ENCODE measurements at regions not wholly inside any gene's neighbourhood (a gene's known extent, or its start where the extent isn't known, plus 50 kb on each side); places are given as distances from the start of the nearest gene placed in this dataset.

GRCh38 chr13:88866195-88866594 is 1195.0 kb downstream of the SLITRK5 start:
- no peak for DNase-seq (ENCODE audit: extremely low spot score, unreplicated experiment)
- Mint-ChIP-seq H3K27me3 (no peaks in the 10 kb centered on the region), H3K9me3 (no peaks in the 10 kb centered on the region), H3K4me1 (ENCODE audit: unreplicated experiment) (no peaks in the 10 kb centered on the region), H3K4me3 (no peak overlapping the region), H3K36me3 (no peaks in the 10 kb centered on the region), H3K27ac (no peak overlapping the region)
- TF ChIP-seq CTCF (conservative IDR thresholded peaks at IDR 0.05) = no peak

GRCh38 chr13:88883741-88884140 is 1212.6 kb downstream of the SLITRK5 start:
- no peak for DNase-seq (ENCODE audit: extremely low spot score, unreplicated experiment)
- H3K27ac Mint-ChIP-seq = no peak overlapping the region
- no peaks in the 10 kb centered on the region for H3K9me3 Mint-ChIP-seq

GRCh38 chr13:88887045-88887662 is 1216.0 kb downstream of the SLITRK5 start:
- Mint-ChIP-seq H3K36me3 (no peaks in the 10 kb centered on the region), H3K9me3 (no peaks in the 10 kb centered on the region), H3K4me1 (ENCODE audit: unreplicated experiment) (no peaks in the 10 kb centered on the region), H3K4me3 (no peak overlapping the region), H3K27ac (no peak overlapping the region), H3K27me3 (no peaks in the 10 kb centered on the region)
- TF ChIP-seq CTCF (conservative IDR thresholded peaks at IDR 0.05) = no peak
- DNase-seq (ENCODE audit: extremely low spot score, unreplicated experiment) = no peak

More at GRCh38 chr13:88883741-88884140, 1212.6 kb downstream of the SLITRK5 start:
- Mint-ChIP-seq H3K27me3 (no peaks in the 10 kb centered on the region), H3K36me3 (no peaks in the 10 kb centered on the region), H3K4me3 (no peak overlapping the region), H3K4me1 (ENCODE audit: unreplicated experiment) (no peaks in the 10 kb centered on the region)
- no peak for TF ChIP-seq CTCF (conservative IDR thresholded peaks at IDR 0.05)

- H3K27ac Mint-ChIP-seq = no peak overlapping the region
- no peak for DNase-seq (ENCODE audit: extremely low spot score, unreplicated experiment)
- no peak overlapping the region for H3K4me3 Mint-ChIP-seq
- H3K27me3 Mint-ChIP-seq = no peaks in the 10 kb centered on the region
- H3K4me1 Mint-ChIP-seq (ENCODE audit: unreplicated experiment) = no peaks in the 10 kb centered on the region
- no peaks in the 10 kb centered on the region for H3K36me3 Mint-ChIP-seq
- no peaks in the 10 kb centered on the region for H3K9me3 Mint-ChIP-seq
- no peak for TF ChIP-seq CTCF (conservative IDR thresholded peaks at IDR 0.05)
Observed at GRCh38 chr13:88895261-88895941, 1224.2 kb downstream of the SLITRK5 start.

- Mint-ChIP-seq H3K4me1 (ENCODE audit: unreplicated experiment) (no peaks in the 10 kb centered on the region), H3K27ac (no peak overlapping the region), H3K9me3 (no peaks in the 10 kb centered on the region), H3K4me3 (no peak overlapping the region), H3K36me3 (no peaks in the 10 kb centered on the region), H3K27me3 (no peaks in the 10 kb centered on the region)
- no peak for TF ChIP-seq CTCF (conservative IDR thresholded peaks at IDR 0.05)
- no peak for DNase-seq (ENCODE audit: extremely low spot score, unreplicated experiment)
Observed at GRCh38 chr13:88896466-88896865, 1225.3 kb downstream of the SLITRK5 start.

Data from type B pancreatic cell (in vitro differentiated cells).